ENCODE measurements at regions not wholly inside any gene's neighbourhood (a gene's known extent, or its start where the extent isn't known, plus 50 kb on each side); places are given as distances from the start of the nearest gene placed in this dataset.

DNA sequence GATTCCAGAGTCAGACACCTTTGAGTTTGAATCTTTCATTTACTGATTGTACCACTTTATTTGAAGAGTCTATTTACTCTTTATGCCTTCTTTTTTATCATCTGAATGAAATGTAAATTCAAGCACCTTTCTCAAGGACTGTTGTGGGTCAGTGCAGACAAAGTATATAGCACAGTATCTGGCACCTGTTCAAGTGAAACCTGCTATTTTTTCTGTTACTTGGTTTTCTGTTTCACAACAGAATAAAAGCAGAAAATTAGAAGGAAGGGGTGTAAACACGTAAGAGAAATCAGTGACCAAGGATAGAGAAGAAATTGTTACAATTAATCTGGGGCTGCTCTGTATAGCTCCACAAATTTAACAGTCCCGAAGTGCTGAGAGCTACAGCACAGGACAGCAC is 357.4 kb downstream of the RSL24D1 start:
- peaks cover 17% of the 10 kb centered on the region for H3K27me3 ChIP-seq (ENCODE audit: insufficient read depth, poor library complexity, severe bottlenecking)
- no peak overlapping the region for H3K27ac ChIP-seq (ENCODE audit: poor library complexity, severe bottlenecking)
- no peak for ATAC-seq (ENCODE audit: low read depth)
- H3K36me3 ChIP-seq (ENCODE audit: low read depth) = no peaks in the 10 kb centered on the region
- no peak for DNase-seq (ENCODE audit: low spot score)
- no peaks in the 10 kb centered on the region for H3K9me3 ChIP-seq (ENCODE audit: severe bottlenecking)
- no peak overlapping the region for H3K4me3 ChIP-seq (ENCODE audit: severe bottlenecking)
- H3K4me1 ChIP-seq (ENCODE audit: insufficient read depth, poor library complexity, severe bottlenecking) = no peaks in the 10 kb centered on the region
- TF ChIP-seq, protein P1, sequence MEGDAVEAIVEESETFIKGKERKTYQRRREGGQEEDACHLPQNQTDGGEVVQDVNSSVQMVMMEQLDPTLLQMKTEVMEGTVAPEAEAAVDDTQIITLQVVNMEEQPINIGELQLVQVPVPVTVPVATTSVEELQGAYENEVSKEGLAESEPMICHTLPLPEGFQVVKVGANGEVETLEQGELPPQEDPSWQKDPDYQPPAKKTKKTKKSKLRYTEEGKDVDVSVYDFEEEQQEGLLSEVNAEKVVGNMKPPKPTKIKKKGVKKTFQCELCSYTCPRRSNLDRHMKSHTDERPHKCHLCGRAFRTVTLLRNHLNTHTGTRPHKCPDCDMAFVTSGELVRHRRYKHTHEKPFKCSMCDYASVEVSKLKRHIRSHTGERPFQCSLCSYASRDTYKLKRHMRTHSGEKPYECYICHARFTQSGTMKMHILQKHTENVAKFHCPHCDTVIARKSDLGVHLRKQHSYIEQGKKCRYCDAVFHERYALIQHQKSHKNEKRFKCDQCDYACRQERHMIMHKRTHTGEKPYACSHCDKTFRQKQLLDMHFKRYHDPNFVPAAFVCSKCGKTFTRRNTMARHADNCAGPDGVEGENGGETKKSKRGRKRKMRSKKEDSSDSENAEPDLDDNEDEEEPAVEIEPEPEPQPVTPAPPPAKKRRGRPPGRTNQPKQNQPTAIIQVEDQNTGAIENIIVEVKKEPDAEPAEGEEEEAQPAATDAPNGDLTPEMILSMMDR (IDR thresholded peaks at IDR 0.05; ENCODE audit: poor library complexity, severe bottlenecking) = no peak

DNA sequence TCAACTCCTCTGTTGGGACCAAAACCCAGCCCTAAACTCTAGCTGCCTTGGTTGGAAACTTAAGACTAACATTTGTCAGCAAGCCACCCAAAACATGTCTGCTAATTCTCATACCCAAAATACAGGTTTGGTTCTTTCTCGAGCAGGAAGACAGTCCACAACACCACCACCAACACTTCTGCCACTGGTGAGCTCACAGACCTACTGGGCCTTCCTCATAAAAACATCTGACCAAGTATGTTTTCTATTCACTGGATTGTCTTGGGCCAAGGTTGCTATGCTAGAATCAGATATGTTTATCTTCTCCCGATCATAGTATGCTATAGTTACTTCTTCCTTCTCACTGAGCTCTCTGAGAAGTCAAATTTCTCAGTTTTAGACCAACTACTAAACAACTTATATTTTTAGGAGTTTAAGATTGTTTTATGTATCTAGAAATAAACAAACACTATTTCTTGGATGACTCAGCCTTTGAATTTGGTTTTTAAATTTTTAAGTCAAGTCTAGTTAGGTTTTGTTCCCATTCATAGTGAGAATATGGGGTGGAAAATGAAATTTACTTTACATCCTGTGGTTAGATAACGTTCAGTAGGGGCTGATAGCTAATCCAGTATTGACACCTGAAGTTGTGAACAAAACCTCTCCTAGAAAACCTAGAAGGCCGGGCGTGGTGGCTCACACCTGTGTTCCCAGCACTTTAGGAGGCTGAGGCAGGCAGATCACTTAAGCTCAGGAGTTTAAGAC is 360.5 kb downstream of the RSL24D1 start:
- H3K27me3 ChIP-seq (ENCODE audit: insufficient read depth, poor library complexity, severe bottlenecking) = peaks cover 17% of the 10 kb centered on the region
- no peak overlapping the region for H3K4me3 ChIP-seq (ENCODE audit: severe bottlenecking)
- DNase-seq (ENCODE audit: low spot score) (no peak), ATAC-seq (ENCODE audit: low read depth) (no peak)
- no peak overlapping the region for H3K27ac ChIP-seq (ENCODE audit: poor library complexity, severe bottlenecking)
- no peaks in the 10 kb centered on the region for H3K36me3 ChIP-seq (ENCODE audit: low read depth)
- TF ChIP-seq, protein P1 (IDR thresholded peaks at IDR 0.05; ENCODE audit: poor library complexity, severe bottlenecking) = no peak
- H3K9me3 ChIP-seq (ENCODE audit: severe bottlenecking) = no peaks in the 10 kb centered on the region
- no peaks in the 10 kb centered on the region for H3K4me1 ChIP-seq (ENCODE audit: insufficient read depth, poor library complexity, severe bottlenecking)

DNA sequence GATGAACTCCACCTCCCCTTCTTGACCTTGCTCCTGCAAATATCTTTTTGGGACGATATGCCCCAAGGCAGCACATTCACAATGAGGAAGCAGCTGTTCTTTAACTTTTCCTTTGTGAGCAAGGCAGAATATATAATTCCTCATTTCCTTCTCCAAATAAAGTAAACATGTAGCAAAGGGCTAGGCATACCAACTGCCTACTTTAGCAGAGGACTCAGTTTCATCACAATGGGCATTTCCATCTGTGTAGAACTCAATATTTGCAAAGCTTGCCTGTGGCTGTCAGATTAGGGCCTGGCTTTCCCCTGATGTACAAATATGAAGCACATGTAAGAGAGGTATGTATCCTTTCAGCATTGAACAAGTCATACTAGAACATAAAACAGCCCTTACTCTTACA is 366.9 kb downstream of the RSL24D1 start:
- no peak overlapping the region for H3K4me3 ChIP-seq (ENCODE audit: severe bottlenecking)
- DNase-seq (ENCODE audit: low spot score) = no peak
- H3K9me3 ChIP-seq (ENCODE audit: severe bottlenecking) = no peaks in the 10 kb centered on the region
- no peak for ATAC-seq (ENCODE audit: low read depth)
- H3K27ac ChIP-seq (ENCODE audit: poor library complexity, severe bottlenecking) = no peak overlapping the region
- no peaks in the 10 kb centered on the region for H3K27me3 ChIP-seq (ENCODE audit: insufficient read depth, poor library complexity, severe bottlenecking)
- TF ChIP-seq, protein P1 (IDR thresholded peaks at IDR 0.05; ENCODE audit: poor library complexity, severe bottlenecking) = no peak
- H3K4me1 ChIP-seq (ENCODE audit: insufficient read depth, poor library complexity, severe bottlenecking) = no peaks in the 10 kb centered on the region
- no peaks in the 10 kb centered on the region for H3K36me3 ChIP-seq (ENCODE audit: low read depth)

DNA sequence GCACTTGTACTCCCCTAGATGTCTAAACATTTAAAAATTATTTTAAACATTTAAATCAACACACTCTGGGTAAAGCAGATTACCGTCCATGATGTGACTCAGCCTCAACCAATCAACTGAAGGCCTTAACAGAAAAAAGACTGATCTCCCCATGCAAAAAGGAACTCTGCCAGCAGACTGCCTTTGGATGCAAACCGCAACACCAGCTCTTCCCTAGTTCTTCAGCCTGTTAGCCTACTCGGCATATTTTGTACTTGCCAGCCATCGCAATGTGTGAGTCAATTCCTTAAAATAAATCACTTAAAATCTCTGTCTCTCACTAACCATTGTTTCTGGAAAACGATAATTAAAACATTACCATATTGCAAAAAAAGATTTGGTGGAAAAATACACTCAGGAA is 375.9 kb downstream of the RSL24D1 start:
- Histone ChIP-seq H3K27ac (ENCODE audit: poor library complexity, severe bottlenecking) (no peak overlapping the region), H3K36me3 (ENCODE audit: low read depth) (no peaks in the 10 kb centered on the region), H3K9me3 (ENCODE audit: severe bottlenecking) (no peaks in the 10 kb centered on the region), H3K4me3 (ENCODE audit: severe bottlenecking) (no peak overlapping the region), H3K27me3 (ENCODE audit: insufficient read depth, poor library complexity, severe bottlenecking) (no peaks in the 10 kb centered on the region), H3K4me1 (ENCODE audit: insufficient read depth, poor library complexity, severe bottlenecking) (no peaks in the 10 kb centered on the region)
- TF ChIP-seq, protein P1 (IDR thresholded peaks at IDR 0.05; ENCODE audit: poor library complexity, severe bottlenecking) = no peak
- ATAC-seq (ENCODE audit: low read depth) (no peak), DNase-seq (ENCODE audit: low spot score) (no peak)

DNA sequence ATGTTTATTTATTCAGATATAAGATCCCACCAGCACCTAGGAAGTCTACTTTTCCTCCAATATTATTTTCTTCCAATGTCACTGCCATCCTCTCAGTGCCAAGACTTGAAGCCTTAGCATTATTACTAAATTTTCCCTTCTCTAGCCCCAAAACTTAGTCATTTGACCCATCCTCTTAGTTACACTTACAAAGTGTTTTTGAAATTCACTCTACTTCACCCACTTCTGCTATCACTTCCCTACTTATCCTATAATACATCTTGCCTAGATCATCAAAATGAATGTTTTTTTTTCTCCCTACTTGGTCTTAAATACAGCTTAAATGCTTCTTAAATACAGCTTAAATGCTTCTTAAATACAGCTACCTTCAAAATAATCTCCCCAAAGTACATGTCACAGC is 376.6 kb downstream of the RSL24D1 start:
- no peaks in the 10 kb centered on the region for H3K4me1 ChIP-seq (ENCODE audit: insufficient read depth, poor library complexity, severe bottlenecking)
- DNase-seq (ENCODE audit: low spot score) (no peak), ATAC-seq (ENCODE audit: low read depth) (no peak)
- no peaks in the 10 kb centered on the region for H3K27me3 ChIP-seq (ENCODE audit: insufficient read depth, poor library complexity, severe bottlenecking)
- TF ChIP-seq, protein P1 (IDR thresholded peaks at IDR 0.05; ENCODE audit: poor library complexity, severe bottlenecking) = no peak
- H3K36me3 ChIP-seq (ENCODE audit: low read depth) = no peaks in the 10 kb centered on the region
- H3K9me3 ChIP-seq (ENCODE audit: severe bottlenecking) = no peaks in the 10 kb centered on the region
- H3K4me3 ChIP-seq (ENCODE audit: severe bottlenecking) = no peak overlapping the region
- no peak overlapping the region for H3K27ac ChIP-seq (ENCODE audit: poor library complexity, severe bottlenecking)

Measured in RWPE2 (cell line).